Panc1 (cell line): ENCODE measurements at regions not wholly inside any gene's neighbourhood (a gene's known extent, or its start where the extent isn't known, plus 50 kb on each side); places are given as distances from the start of the nearest gene placed in this dataset.
A peak's percentile ranks its signal among the peaks of the same experiment; 100 is the strongest.

Experiments used
- ATAC-seq: fragments of 200-7000 bp; cut with Tn5 transposase; 2 replicates; pipeline ENCODE4 v1.9.1; 2020; ENCODE audit warnings: mild to moderate bottlenecking, moderate library complexity
- BruUV-seq: library from RNA; stranded (reverse); fragments of 400-500 nt; replicated peaks from 2 replicates; lab custom pipeline; 2021; lab: Mats Ljungman, UMichigan
- CTCF ChIA-PET: fragments of 300-600 bp; sonication (Branson Sonifier 250); formaldehyde crosslinking; loops from one replicate; lab custom pipeline; 2022; ENCODE audit warnings: antibody characterized with exemption; lab: Charles Lee
- POLR2A ChIA-PET: fragments of 300-600 bp; sonication (Branson Sonifier 250); formaldehyde crosslinking; loops from one replicate; lab custom pipeline; 2022; ENCODE audit warnings: antibody characterized with exemption; lab: Charles Lee
- DNase-seq: peaks from one replicate; pipeline ENCODE4 v3.0.0-alpha.2; 2010; ENCODE audit warnings: low read depth, low spot score
- H3K27ac ChIP-seq: 2 replicates; pipeline ENCODE4 v1.5.1; 2011; ENCODE audit warnings: mild to moderate bottlenecking, low read length, inconsistent platforms
- H3K27me3 ChIP-seq: fragments of 200-500 bp; sonication (Bioruptor generic); 2 replicates; pipeline ENCODE4 v1.6.0; 2014; ENCODE audit warnings: low read length, inconsistent platforms; ENCODE audit not compliant: control insufficient read depth, insufficient read depth
- H3K36me3 ChIP-seq: fragments of 200-500 bp; sonication (Bioruptor generic); 2 replicates; pipeline ENCODE4 v1.5.1; 2014; ENCODE audit warnings: inconsistent platforms, mild to moderate bottlenecking, low read length, moderate library complexity; ENCODE audit not compliant: control insufficient read depth, insufficient read depth
- H3K4me1 ChIP-seq: 2 replicates; pipeline ENCODE4 v1.5.1; 2011; ENCODE audit warnings: inconsistent platforms, mild to moderate bottlenecking, low read length, moderate library complexity; ENCODE audit not compliant: control insufficient read depth, insufficient read depth
- H3K4me3 ChIP-seq, 2 experiments: 2 replicates each; pipeline ENCODE4 v1.5.1; 2011 to 2012; ENCODE audit warnings: low read depth in 2 of 2, low read length in 2 of 2, mild to moderate bottlenecking in 2 of 2, inconsistent platforms in 1 of 2, moderate library complexity in 1 of 2
- H3K9me3 ChIP-seq: fragments of 200-500 bp; sonication (Bioruptor generic); 2 replicates; pipeline ENCODE4 v1.5.1; 2014; ENCODE audit warnings: low read depth, mild to moderate bottlenecking, inconsistent platforms, low read length, moderate library complexity; ENCODE audit not compliant: control insufficient read depth, insufficient read depth
- POLR2AphosphoS5 ChIP-seq: IDR thresholded peaks from 2 replicates; pipeline ENCODE4 v1.6.1; 2012; ENCODE audit warnings: mild to moderate bottlenecking, low read depth, low read length, moderate library complexity
- SIN3A ChIP-seq: IDR thresholded peaks from 2 replicates; pipeline ENCODE4 v1.6.1; 2012; ENCODE audit warnings: low read depth, mild to moderate bottlenecking, low read length, moderate library complexity, borderline replicate concordance; ENCODE audit not compliant: insufficient read depth
- TCF7L2 ChIP-seq: IDR thresholded peaks from 2 replicates; pipeline ENCODE4 v1.6.1; 2011; ENCODE audit warnings: mild to moderate bottlenecking, low read depth, low read length, inconsistent platforms
- in situ Hi-C: cut with HindIII; loops from 2 replicates; pipeline ENCODE4 v1.10.0; 2016; ENCODE audit warnings: low sequenced_read_pairs, low pct_unique_long_range_greater_than_20kb
- intact Hi-C: fragments of 100-400 bp; cut with micrococcal nuclease; formaldehyde crosslinking; loops from one replicate; pipeline ENCODE4 v1.10.0; 2022; ENCODE audit not compliant: unreplicated experiment
- TF ChIP-seq, protein P1 (sequence below), 2 experiments: IDR thresholded peaks; 2 replicates each; pipeline ENCODE4 v1.6.1; 2011 to 2012; ENCODE audit warnings: low read depth in 2 of 2, control low read depth in 1 of 2, low read length in 1 of 2, mild to moderate bottlenecking in 1 of 2, moderate library complexity in 1 of 2; ENCODE audit not compliant: insufficient read depth in 1 of 2
- TF ChIP-seq, protein P2 (sequence below): fragments of 450-650 bp; IDR thresholded peaks from 2 replicates; pipeline ENCODE4 v1.5.1; 2017; ENCODE audit warnings: mild to moderate bottlenecking

DNA sequence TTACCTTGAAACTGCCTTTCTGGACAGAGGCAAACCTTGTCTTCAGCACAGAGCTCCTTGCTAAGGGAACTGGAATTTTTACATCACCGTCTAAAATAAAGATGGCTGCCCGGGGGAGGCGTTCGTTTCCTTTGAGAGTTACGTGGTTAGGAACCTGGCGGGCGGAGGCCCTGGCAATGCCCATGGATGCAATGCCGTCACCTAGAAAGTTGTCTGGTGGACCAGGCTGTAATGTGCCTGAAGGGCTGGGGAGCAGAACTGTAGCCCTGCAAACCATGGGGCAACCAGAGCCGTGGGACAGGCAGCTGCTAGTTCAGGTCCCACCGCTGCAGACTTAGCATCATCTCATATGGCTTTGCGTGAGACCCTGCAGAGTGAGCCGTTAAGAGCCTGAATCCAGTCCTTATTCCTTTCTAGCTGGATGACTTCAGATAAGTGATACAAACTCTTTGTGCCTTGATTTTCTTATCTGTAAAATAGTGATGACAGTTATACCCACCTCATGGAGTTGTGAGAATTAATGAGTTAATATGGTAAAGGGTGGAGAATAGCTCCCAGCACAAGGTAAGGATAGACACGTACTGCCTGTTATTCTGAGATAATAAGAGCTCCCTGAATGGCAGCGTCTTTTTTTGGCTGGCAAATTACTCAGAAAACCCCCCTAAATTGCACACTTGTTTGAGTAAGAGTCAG is 219.7 kb downstream of the EMX2 start:
- no peak for TF ChIP-seq POLR2AphosphoS5
- TF ChIP-seq, protein P1, sequence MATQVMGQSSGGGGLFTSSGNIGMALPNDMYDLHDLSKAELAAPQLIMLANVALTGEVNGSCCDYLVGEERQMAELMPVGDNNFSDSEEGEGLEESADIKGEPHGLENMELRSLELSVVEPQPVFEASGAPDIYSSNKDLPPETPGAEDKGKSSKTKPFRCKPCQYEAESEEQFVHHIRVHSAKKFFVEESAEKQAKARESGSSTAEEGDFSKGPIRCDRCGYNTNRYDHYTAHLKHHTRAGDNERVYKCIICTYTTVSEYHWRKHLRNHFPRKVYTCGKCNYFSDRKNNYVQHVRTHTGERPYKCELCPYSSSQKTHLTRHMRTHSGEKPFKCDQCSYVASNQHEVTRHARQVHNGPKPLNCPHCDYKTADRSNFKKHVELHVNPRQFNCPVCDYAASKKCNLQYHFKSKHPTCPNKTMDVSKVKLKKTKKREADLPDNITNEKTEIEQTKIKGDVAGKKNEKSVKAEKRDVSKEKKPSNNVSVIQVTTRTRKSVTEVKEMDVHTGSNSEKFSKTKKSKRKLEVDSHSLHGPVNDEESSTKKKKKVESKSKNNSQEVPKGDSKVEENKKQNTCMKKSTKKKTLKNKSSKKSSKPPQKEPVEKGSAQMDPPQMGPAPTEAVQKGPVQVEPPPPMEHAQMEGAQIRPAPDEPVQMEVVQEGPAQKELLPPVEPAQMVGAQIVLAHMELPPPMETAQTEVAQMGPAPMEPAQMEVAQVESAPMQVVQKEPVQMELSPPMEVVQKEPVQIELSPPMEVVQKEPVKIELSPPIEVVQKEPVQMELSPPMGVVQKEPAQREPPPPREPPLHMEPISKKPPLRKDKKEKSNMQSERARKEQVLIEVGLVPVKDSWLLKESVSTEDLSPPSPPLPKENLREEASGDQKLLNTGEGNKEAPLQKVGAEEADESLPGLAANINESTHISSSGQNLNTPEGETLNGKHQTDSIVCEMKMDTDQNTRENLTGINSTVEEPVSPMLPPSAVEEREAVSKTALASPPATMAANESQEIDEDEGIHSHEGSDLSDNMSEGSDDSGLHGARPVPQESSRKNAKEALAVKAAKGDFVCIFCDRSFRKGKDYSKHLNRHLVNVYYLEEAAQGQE (IDR thresholded peaks at IDR 0.05; ENCODE audit: insufficient read depth in 1 of 2, low read depth in 2 of 2, low read length in 1 of 2): no peak
- TF ChIP-seq, protein P2, sequence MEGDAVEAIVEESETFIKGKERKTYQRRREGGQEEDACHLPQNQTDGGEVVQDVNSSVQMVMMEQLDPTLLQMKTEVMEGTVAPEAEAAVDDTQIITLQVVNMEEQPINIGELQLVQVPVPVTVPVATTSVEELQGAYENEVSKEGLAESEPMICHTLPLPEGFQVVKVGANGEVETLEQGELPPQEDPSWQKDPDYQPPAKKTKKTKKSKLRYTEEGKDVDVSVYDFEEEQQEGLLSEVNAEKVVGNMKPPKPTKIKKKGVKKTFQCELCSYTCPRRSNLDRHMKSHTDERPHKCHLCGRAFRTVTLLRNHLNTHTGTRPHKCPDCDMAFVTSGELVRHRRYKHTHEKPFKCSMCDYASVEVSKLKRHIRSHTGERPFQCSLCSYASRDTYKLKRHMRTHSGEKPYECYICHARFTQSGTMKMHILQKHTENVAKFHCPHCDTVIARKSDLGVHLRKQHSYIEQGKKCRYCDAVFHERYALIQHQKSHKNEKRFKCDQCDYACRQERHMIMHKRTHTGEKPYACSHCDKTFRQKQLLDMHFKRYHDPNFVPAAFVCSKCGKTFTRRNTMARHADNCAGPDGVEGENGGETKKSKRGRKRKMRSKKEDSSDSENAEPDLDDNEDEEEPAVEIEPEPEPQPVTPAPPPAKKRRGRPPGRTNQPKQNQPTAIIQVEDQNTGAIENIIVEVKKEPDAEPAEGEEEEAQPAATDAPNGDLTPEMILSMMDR: no peak
- no peak for TF ChIP-seq TCF7L2
- no peak for TF ChIP-seq SIN3A
- ChIA-PET CTCF (no interaction called here), POLR2A (no interaction called here)
- Histone ChIP-seq H3K4me1 (no peaks in the 10 kb centered on the region), H3K27ac (no peak overlapping the region), H3K9me3 (no peaks in the 10 kb centered on the region), H3K27me3 (peaks cover 11% of the 10 kb centered on the region), H3K36me3 (no peaks in the 10 kb centered on the region), H3K4me3 (0 out of 4 replicates have a peak overlapping the region, but pooled peaks of 1 of the 2 experiments have one; percentile 6)
- ATAC-seq: no peak
- in situ Hi-C loops (no loop called here), intact Hi-C loops (no loop called here)
- DNase-seq: no peak
- no TSS peak for BruUV-seq

DNA sequence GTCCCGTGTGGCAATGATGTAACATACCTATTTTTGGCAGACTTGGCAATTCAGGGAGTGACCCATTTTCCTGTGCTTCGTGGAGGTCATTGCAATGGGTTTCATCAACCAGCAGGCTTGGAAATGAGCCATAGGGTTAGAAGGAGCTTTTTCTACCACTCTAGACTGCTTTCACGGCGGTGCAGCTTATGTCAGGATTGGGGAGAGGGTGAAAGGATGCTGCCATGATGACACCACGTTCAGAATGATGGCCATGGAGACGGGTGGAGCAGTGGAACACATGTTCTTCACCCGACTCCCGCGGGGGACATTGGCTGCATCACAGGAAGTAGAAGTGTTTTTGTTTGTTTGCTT is 220.2 kb downstream of the EMX2 start:
- H3K9me3 ChIP-seq: no peaks in the 10 kb centered on the region
- no peak overlapping the region for H3K27ac ChIP-seq
- H3K4me3 ChIP-seq: 0 out of 4 replicates have a peak overlapping the region, but pooled peaks of 1 of the 2 experiments have one; percentile 6
- H3K27me3 ChIP-seq: peaks cover 11% of the 10 kb centered on the region
- in situ Hi-C loops: no loop called here
- ChIA-PET POLR2A (no interaction called here), CTCF (no interaction called here)
- no peak for DNase-seq
- no peaks in the 10 kb centered on the region for H3K4me1 ChIP-seq
- intact Hi-C loops: no loop called here
- ATAC-seq: no peak
- TF ChIP-seq TCF7L2: no peak
- TF ChIP-seq SIN3A: no peak
- TF ChIP-seq POLR2AphosphoS5: no peak
- TF ChIP-seq, protein P2: no peak
- TF ChIP-seq, protein P1 (IDR thresholded peaks at IDR 0.05; ENCODE audit: insufficient read depth in 1 of 2, low read depth in 2 of 2, low read length in 1 of 2): no peak
- H3K36me3 ChIP-seq: no peaks in the 10 kb centered on the region
- no TSS peak for BruUV-seq
